Skeletal muscle tissue (tissue), 3 donors: ENCODE measurements at regions not wholly inside any gene's neighbourhood (a gene's known extent, or its start where the extent isn't known, plus 50 kb on each side); places are given as distances from the start of the nearest gene placed in this dataset.

Experiments used
- H3K27ac ChIP-seq: one replicate; pipeline ENCODE4 v1.7.0; 2013; ENCODE audit warnings: mild to moderate bottlenecking, low read depth, low read length, inconsistent platforms
- H3K27me3 ChIP-seq, 3 donors: one replicate each; pipeline ENCODE4 v1.7.0; 2013; ENCODE audit warnings: low read length in 3 of 3; ENCODE audit not compliant: control insufficient read depth in 3 of 3, insufficient read depth in 3 of 3
- H3K36me3 ChIP-seq, 3 donors: one replicate each; pipeline ENCODE4 v1.7.0; 2013; ENCODE audit warnings: low read length in 3 of 3; ENCODE audit not compliant: control insufficient read depth in 3 of 3, insufficient read depth in 3 of 3
- H3K4me1 ChIP-seq, 3 donors: one replicate each; pipeline ENCODE4 v1.7.0; 2013; ENCODE audit warnings: low read length in 3 of 3, mild to moderate bottlenecking in 3 of 3; ENCODE audit not compliant: control insufficient read depth in 3 of 3, insufficient read depth in 3 of 3
- H3K4me3 ChIP-seq, 3 donors: one replicate each; pipeline ENCODE4 v1.7.0; 2013; ENCODE audit warnings: low read length in 3 of 3
- H3K9ac ChIP-seq, 3 donors: one replicate each; pipeline ENCODE4 v1.7.0; 2013; ENCODE audit warnings: low read length in 3 of 3, mild to moderate bottlenecking in 3 of 3, moderate library complexity in 2 of 3, low read depth in 1 of 3
- H3K9me3 ChIP-seq, 3 donors: one replicate each; pipeline ENCODE4 v1.7.0; 2013; ENCODE audit warnings: low read length in 3 of 3; ENCODE audit not compliant: control insufficient read depth in 3 of 3
- donor health status: Osteomylitis.

- H3K9me3 ChIP-seq, result no peaks in the 10 kb centered on the region
- H3K9ac ChIP-seq, result no peak overlapping the region
- H3K4me1 ChIP-seq, result peaks cover 11 to 14% (median 11%) of the 10 kb centered on the region in 3 donors
- no peaks in the 10 kb centered on the region for H3K36me3 ChIP-seq
- no peak overlapping the region for H3K27ac ChIP-seq
- no peaks in the 10 kb centered on the region for H3K27me3 ChIP-seq
- H3K4me3 ChIP-seq, result no peak overlapping the region
Measured at GRCh38 chr1:55466921-55467320, 251.8 kb upstream of the USP24 start.

- peaks cover 11 to 14% (median 11%) of the 10 kb centered on the region in 3 donors for H3K4me1 ChIP-seq
- no peaks in the 10 kb centered on the region for H3K9me3 ChIP-seq
- no peak overlapping the region for H3K27ac ChIP-seq
- H3K4me3 ChIP-seq, result no peak overlapping the region
- no peak overlapping the region for H3K9ac ChIP-seq
- no peaks in the 10 kb centered on the region for H3K36me3 ChIP-seq
- H3K27me3 ChIP-seq, result no peaks in the 10 kb centered on the region
Measured at GRCh38 chr1:55466373-55466772, 251.2 kb upstream of the USP24 start.

DNA sequence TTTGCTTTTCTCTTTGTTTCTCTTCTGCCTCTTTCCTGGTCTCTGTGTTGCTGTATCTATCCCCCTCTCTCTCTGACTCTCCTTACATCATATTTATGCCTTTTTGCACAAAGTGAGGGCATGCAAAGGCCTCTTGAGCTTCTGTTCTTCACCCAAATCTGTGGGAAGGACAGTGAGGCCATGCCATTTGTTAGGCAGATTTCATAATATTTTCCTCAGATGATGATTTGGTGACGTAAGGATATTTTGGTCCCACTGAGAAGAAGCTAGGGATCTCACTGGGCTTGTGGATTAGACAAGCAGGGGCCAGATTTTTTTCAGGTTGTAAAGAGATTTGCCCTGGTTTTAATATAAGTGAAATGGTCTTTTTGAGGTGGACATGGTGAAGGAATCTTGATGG lies 249.4 kb upstream of the USP24 start:
- peak overlapping the region; percentile 60 for H3K27ac ChIP-seq
- H3K9ac ChIP-seq, result no peak overlapping the region
- no peak overlapping the region for H3K4me3 ChIP-seq
- H3K27me3 ChIP-seq, result no peaks in the 10 kb centered on the region
- peaks cover 11 to 14% (median 11%) of the 10 kb centered on the region in 3 donors for H3K4me1 ChIP-seq
- no peaks in the 10 kb centered on the region for H3K9me3 ChIP-seq
- no peaks in the 10 kb centered on the region for H3K36me3 ChIP-seq

DNA sequence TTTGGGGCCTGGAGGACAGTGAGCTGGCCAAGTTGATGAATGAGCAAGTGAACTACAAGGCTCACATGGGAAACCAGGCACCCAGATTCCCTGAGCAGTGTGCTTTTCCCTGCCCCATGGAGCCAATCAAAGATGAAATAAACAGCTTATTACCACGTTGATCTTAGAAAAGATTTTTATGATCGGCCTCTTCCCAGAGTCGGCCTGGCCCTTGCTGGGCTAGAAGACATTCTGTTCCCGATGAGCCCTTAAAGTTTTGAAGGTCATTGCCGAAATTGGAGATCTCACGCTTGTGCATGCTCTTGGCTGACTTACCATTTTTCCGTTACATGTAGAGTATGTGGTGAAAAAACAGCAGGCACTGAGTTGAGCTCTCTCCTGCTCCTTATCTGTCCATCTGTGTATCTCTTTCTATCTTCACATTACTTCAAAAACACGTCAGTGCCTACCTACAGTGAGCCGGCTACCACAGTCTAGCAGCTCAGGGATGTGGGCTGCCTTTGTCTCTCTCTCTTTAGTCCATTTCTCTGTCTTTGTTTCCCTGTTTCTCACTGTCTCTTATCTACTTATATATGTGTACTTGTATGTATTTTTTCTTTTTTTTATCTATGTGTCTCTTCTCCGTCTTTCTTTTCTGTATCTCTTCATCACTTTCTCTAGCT lies 248.8 kb upstream of the USP24 start:
- Histone ChIP-seq H3K4me3 (no peak overlapping the region), H3K9me3 (no peaks in the 10 kb centered on the region), H3K27ac (peak overlapping the region; percentile 60), H3K27me3 (no peaks in the 10 kb centered on the region), H3K36me3 (no peaks in the 10 kb centered on the region), H3K4me1 (peaks cover 11 to 14% (median 11%) of the 10 kb centered on the region in 3 donors), H3K9ac (no peak overlapping the region)

DNA sequence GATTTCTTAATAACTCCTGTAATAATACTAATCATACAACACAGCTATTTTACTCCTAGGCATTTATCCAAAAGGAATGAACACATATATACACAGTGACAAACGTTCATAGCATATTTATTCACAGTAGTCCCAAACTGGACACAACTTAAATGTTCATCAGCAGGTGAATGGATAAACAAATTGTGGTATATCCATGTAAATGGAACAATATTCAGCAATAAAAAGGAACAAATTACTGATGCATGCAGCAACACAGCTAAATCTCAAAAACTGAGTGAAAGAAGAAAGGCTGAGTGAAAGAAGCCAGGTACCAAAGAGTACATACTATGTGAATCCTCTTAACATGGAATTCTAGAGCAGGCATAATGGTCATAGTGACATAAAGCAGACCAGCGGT lies 242.7 kb upstream of the USP24 start:
- Histone ChIP-seq H3K4me1 (no peaks in the 10 kb centered on the region), H3K27me3 (no peaks in the 10 kb centered on the region), H3K9ac (no peak overlapping the region), H3K36me3 (no peaks in the 10 kb centered on the region), H3K27ac (no peak overlapping the region), H3K4me3 (no peak overlapping the region), H3K9me3 (peaks cover 0 to 4% (median 3%) of the 10 kb centered on the region in 3 donors)

DNA sequence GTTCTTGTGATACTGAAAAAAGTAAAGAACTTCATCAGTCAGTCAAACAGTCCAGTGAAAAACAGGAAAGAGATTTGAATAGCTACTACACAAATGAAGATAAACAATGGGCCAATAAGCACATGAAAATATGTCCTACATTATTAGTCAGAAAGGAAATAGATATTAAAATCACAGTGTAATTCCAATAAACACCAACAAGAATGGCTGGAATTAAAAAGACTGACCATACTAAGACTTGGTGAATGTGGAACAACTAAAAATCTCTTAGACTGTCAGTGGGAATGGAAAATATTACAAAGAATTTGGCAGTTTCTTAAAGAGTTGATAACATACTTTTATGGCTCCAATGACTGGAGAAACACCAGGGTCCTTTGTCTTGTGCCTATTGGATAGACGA lies 241.8 kb upstream of the USP24 start:
- H3K9me3 ChIP-seq, result peaks cover 0 to 4% (median 3%) of the 10 kb centered on the region in 3 donors
- H3K27ac ChIP-seq, result no peak overlapping the region
- H3K36me3 ChIP-seq, result no peaks in the 10 kb centered on the region
- H3K4me1 ChIP-seq, result no peaks in the 10 kb centered on the region
- no peaks in the 10 kb centered on the region for H3K27me3 ChIP-seq
- H3K9ac ChIP-seq, result no peak overlapping the region
- no peak overlapping the region for H3K4me3 ChIP-seq

DNA sequence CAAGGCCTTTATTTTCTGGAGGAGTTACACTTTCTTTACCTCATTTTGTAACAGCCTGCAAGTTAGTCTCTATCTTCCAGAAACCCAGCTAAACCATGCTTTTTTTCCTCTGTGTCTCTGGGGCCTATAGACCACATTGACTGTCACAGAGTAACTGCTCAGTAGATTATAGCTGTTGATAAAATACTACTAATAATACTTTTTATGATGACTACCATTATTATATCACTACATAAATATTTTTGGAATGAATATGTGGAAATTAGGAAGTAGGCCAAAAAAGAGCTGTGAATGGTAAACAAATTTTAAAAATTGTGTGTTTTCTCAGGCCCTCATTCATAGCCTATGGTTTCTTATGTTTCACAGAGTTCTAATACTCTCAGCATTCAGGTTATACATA lies 233.1 kb upstream of the USP24 start:
- no peaks in the 10 kb centered on the region for H3K36me3 ChIP-seq
- no peaks in the 10 kb centered on the region for H3K9me3 ChIP-seq
- no peak overlapping the region for H3K27ac ChIP-seq
- no peak overlapping the region for H3K4me3 ChIP-seq
- H3K9ac ChIP-seq, result no peak overlapping the region
- H3K4me1 ChIP-seq, result peaks cover 2 to 9% (median 7%) of the 10 kb centered on the region in 3 donors
- H3K27me3 ChIP-seq, result no peaks in the 10 kb centered on the region

- Histone ChIP-seq H3K9ac (no peak overlapping the region), H3K4me3 (no peak overlapping the region), H3K27ac (no peak overlapping the region), H3K36me3 (no peaks in the 10 kb centered on the region), H3K27me3 (no peaks in the 10 kb centered on the region), H3K4me1 (peaks cover 4 to 11% (median 9%) of the 10 kb centered on the region in 3 donors), H3K9me3 (no peaks in the 10 kb centered on the region)
Measured at GRCh38 chr1:55447488-55447887, 232.3 kb upstream of the USP24 start.

- H3K27ac ChIP-seq, result no peak overlapping the region
- no peaks in the 10 kb centered on the region for H3K36me3 ChIP-seq
- no peak overlapping the region for H3K9ac ChIP-seq
- no peaks in the 10 kb centered on the region for H3K27me3 ChIP-seq
- H3K4me3 ChIP-seq, result no peak overlapping the region
- no peaks in the 10 kb centered on the region for H3K9me3 ChIP-seq
- H3K4me1 ChIP-seq, result peaks cover 4 to 11% (median 9%) of the 10 kb centered on the region in 3 donors
Measured at GRCh38 chr1:55446351-55446750, 231.2 kb upstream of the USP24 start.

GRCh38 chr1:55445416-55445815 lies 230.3 kb upstream of the USP24 start:
- Histone ChIP-seq H3K36me3 (no peaks in the 10 kb centered on the region), H3K27ac (no peak overlapping the region), H3K4me3 (no peak overlapping the region), H3K9me3 (no peaks in the 10 kb centered on the region), H3K4me1 (peaks cover 4 to 11% (median 9%) of the 10 kb centered on the region in 3 donors), H3K27me3 (no peaks in the 10 kb centered on the region), H3K9ac (no peak overlapping the region)
